GM18511 (cell line): ENCODE measurements at regions not wholly inside any gene's neighbourhood (a gene's known extent, or its start where the extent isn't known, plus 50 kb on each side); places are given as distances from the start of the nearest gene placed in this dataset.
"Not testable (repeated sequence)": the region's sequence is repeated elsewhere in the genome, so short reads cannot be mapped to it uniquely, and the experiment has no call there.

ENCODE experiments used
- ATAC-seq: cut with Tn5 transposase; IDR thresholded peaks from one replicate; pipeline ENCODE4 v1.9.1; 2021; ENCODE audit warnings: mild to moderate bottlenecking, moderate library complexity; ENCODE audit not compliant: unreplicated experiment

- no peak for ATAC-seq
Measured at GRCh38 chr3:161599697-161600096, 103.1 kb downstream of the OTOL1 start.

GRCh38 chr3:161600173-161600572 lies 103.6 kb downstream of the OTOL1 start:
- no peak for ATAC-seq

GRCh38 chr3:161602475-161602874 lies 105.9 kb downstream of the OTOL1 start:
- no peak for ATAC-seq

- no peak for ATAC-seq
Measured at GRCh38 chr3:161602918-161603317, 106.3 kb downstream of the OTOL1 start.

GRCh38 chr3:161607056-161607455 lies 110.4 kb downstream of the OTOL1 start:
- ATAC-seq: no peak

- ATAC-seq: no peak
Measured at GRCh38 chr3:161619351-161619750, 122.7 kb downstream of the OTOL1 start.

GRCh38 chr3:161630794-161631193 lies 134.2 kb downstream of the OTOL1 start:
- no peak for ATAC-seq

- no peak for ATAC-seq
Measured at GRCh38 chr3:161631536-161631935, 134.9 kb downstream of the OTOL1 start.

- ATAC-seq: no peak
Measured at GRCh38 chr3:161637559-161637958, 141.0 kb downstream of the OTOL1 start.

- ATAC-seq: not testable (repeated sequence)
Measured at GRCh38 chr3:161639095-161639494, 142.5 kb downstream of the OTOL1 start.

- ATAC-seq: no peak
Measured at GRCh38 chr3:161640181-161640580, 143.6 kb downstream of the OTOL1 start.

- ATAC-seq: no peak
Measured at GRCh38 chr3:161641287-161641686, 144.7 kb downstream of the OTOL1 start.

- ATAC-seq: no peak
Measured at GRCh38 chr3:161644891-161645635, 148.5 kb downstream of the OTOL1 start.

- ATAC-seq: no peak
Measured at GRCh38 chr3:161647936-161648470, 151.4 kb downstream of the OTOL1 start.

- peak; percentile 67 for ATAC-seq
Measured at GRCh38 chr3:161649900-161650484, 153.4 kb downstream of the OTOL1 start.

- ATAC-seq: no peak
Measured at GRCh38 chr3:161657786-161658185, 161.2 kb downstream of the OTOL1 start.

- no peak for ATAC-seq
Measured at GRCh38 chr3:161671141-161671540, 174.5 kb downstream of the OTOL1 start.

- ATAC-seq: no peak
Measured at GRCh38 chr3:161672478-161672877, 175.9 kb downstream of the OTOL1 start.

GRCh38 chr3:161673866-161674265 lies 177.3 kb downstream of the OTOL1 start:
- no peak for ATAC-seq

GRCh38 chr3:161674402-161674801 lies 177.8 kb downstream of the OTOL1 start:
- ATAC-seq: no peak

GRCh38 chr3:161681831-161682230 lies 185.2 kb downstream of the OTOL1 start:
- ATAC-seq: not testable (repeated sequence)

- peak; percentile 59 for ATAC-seq
Measured at GRCh38 chr3:161682715-161683114, 186.1 kb downstream of the OTOL1 start.
